ENCODE measurements at regions not wholly inside any gene's neighbourhood (a gene's known extent, or its start where the extent isn't known, plus 50 kb on each side); places are given as distances from the start of the nearest gene placed in this dataset.

DNA sequence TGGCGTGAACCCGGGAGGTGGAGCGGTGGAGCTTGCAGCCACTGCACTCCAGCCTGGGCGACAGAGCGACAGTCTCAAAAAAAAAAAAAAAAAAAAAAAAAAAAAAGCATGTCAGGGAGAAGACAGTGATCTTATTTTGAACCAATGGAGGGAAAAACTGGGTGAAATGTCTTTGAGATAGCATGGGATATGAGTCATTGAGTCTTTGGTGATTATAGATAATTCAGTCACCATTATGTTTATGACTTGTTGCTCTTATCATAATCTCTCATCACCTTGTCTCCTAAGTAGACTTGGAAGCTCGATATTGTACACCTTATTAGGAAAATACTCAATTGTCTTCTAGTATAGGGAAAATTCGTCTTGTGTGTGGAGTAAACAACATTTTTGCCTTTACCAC lies 55.1 kb upstream of the KDM4C start:
- TF ChIP-seq MCM2 (IDR thresholded peaks at IDR 0.05; ENCODE audit: low read depth) (no peak), ARID1B (IDR thresholded peaks at IDR 0.05) (no peak), FOXM1 (IDR thresholded peaks at IDR 0.05; ENCODE audit: low read depth) (no peak), FOXM1 (CRISPR knock-in tag; IDR thresholded peaks at IDR 0.05; ENCODE audit: low read depth) (no peak), MXI1 (IDR thresholded peaks at IDR 0.05; ENCODE audit: low read depth, low read length) (no peak), POLR2A (conservative IDR thresholded peaks at IDR 0.05) (no peak), CTCF (IDR thresholded peaks at IDR 0.05 in 2 of 3, conservative IDR thresholded peaks at IDR 0.05 in 1 of 3; ENCODE audit: insufficient read depth in 2 of 3, low read depth in 1 of 3, low read length in 3 of 3) (no peak), POLR3A (IDR thresholded peaks at IDR 0.05; ENCODE audit: borderline replicate concordance, extremely low read depth, insufficient read depth, insufficient read length) (no peak), POLR2AphosphoS5 (IDR thresholded peaks at IDR 0.05; ENCODE audit: control insufficient read depth, insufficient read depth, low read depth, low read length) (no peak), NBN (IDR thresholded peaks at IDR 0.05; ENCODE audit: low read depth) (no peak), ZNF12 (CRISPR knock-in tag; IDR thresholded peaks at IDR 0.05) (no peak), E2F5 (CRISPR knock-in tag; IDR thresholded peaks at IDR 0.05) (no peak)
- TF ChIP-seq, protein P1, sequence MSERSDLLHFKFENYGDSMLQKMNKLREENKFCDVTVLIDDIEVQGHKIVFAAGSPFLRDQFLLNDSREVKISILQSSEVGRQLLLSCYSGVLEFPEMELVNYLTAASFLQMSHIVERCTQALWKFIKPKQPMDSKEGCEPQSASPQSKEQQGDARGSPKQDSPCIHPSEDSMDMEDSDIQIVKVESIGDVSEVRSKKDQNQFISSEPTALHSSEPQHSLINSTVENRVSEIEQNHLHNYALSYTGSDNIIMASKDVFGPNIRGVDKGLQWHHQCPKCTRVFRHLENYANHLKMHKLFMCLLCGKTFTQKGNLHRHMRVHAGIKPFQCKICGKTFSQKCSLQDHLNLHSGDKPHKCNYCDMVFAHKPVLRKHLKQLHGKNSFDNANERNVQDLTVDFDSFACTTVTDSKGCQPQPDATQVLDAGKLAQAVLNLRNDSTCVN (CRISPR knock-in tag; IDR thresholded peaks at IDR 0.05): no peak
- TF ChIP-seq, protein P2, sequence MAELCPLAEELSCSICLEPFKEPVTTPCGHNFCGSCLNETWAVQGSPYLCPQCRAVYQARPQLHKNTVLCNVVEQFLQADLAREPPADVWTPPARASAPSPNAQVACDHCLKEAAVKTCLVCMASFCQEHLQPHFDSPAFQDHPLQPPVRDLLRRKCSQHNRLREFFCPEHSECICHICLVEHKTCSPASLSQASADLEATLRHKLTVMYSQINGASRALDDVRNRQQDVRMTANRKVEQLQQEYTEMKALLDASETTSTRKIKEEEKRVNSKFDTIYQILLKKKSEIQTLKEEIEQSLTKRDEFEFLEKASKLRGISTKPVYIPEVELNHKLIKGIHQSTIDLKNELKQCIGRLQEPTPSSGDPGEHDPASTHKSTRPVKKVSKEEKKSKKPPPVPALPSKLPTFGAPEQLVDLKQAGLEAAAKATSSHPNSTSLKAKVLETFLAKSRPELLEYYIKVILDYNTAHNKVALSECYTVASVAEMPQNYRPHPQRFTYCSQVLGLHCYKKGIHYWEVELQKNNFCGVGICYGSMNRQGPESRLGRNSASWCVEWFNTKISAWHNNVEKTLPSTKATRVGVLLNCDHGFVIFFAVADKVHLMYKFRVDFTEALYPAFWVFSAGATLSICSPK (IDR thresholded peaks at IDR 0.05; ENCODE audit: borderline replicate concordance): no peak

All from K562 (cell line).